HG03175 (cell line): ENCODE measurements at regions not wholly inside any gene's neighbourhood (a gene's known extent, or its start where the extent isn't known, plus 50 kb on each side); places are given as distances from the start of the nearest gene placed in this dataset.

Experiments
- ATAC-seq: cut with Tn5 transposase; IDR thresholded peaks from one replicate; pipeline ENCODE4 v1.9.1; 2021; ENCODE audit warnings: mild to moderate bottlenecking, moderate library complexity; ENCODE audit not compliant: unreplicated experiment

DNA sequence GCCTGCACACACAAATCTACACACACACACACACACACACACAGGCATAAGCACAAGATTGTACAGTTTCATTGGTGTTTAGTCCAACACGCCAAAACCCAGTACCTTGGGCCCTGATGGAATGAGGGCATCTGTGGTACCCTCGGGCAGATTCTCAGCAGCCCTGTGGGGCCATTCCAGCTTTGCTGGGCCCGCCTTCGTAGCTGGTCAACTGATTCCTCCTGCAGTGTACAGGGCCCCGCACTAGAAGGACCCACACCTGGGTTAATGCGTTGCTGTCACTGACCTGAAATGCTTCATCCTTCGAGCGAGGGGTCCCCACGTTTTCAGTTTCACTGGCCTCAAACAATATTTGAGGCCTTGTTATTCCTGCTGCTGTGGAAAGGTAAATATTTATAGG lies 731.2 kb downstream of the BRD1 start:
- no peak for ATAC-seq

DNA sequence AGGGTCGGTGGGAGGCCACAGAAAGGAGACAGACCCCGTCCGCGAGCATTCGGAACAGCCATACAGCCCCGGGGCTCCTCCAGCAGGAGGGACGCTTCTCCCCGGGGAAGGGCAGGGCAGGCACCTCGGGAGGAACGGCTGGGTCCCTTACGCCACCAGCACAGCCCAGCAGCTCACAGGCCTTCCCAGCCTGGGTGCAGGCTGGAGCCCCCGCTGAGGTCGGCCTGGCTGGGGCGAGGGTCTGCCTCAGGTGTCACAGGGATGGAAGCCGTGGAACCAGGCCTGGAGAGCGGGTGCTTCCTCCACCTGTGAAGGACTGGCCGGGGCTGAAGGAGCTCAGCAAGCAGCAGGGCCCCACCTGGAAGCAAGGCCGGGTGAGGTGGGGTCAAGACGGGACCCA lies 732.3 kb downstream of the BRD1 start:
- ATAC-seq: no peak

DNA sequence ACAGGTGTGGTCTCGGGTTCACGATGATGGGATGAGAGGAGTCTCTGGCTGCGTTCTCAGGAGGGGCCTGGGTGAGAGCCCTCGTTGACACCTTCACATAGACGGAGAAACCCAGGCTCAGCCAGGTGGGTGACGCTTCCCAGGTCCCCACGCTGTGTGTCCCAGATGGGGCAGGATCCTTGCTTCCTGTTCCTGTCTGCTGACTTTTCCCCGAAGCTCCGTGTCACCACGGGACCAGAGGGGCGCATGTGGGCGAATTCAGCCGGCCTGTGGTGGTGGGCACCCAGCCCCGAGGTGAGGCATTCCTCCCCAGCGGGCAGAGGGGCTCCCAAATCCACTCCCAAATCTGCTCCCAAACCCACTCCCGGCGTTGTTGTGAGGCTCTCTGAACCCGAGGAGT lies 732.8 kb downstream of the BRD1 start:
- no peak for ATAC-seq

DNA sequence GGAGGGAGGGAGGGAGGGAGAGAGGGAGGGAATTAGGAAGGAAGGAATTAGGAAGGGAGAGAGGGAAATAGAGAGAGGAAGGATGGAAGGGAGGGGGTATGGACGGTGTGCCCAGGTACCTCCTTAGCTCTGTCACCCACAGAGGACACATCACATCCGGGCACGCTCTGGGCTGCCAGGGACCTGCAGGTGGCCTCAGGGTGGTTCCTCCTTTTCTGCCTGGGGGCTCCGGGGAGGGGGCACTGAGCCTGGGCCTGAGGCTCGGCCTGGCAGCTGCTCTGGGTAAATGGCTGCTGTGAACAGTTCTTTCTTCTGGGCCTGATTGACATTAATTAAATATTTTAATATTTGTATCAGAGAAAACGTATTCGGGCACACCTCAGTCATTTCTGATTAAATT lies 733.5 kb downstream of the BRD1 start:
- ATAC-seq: no peak

DNA sequence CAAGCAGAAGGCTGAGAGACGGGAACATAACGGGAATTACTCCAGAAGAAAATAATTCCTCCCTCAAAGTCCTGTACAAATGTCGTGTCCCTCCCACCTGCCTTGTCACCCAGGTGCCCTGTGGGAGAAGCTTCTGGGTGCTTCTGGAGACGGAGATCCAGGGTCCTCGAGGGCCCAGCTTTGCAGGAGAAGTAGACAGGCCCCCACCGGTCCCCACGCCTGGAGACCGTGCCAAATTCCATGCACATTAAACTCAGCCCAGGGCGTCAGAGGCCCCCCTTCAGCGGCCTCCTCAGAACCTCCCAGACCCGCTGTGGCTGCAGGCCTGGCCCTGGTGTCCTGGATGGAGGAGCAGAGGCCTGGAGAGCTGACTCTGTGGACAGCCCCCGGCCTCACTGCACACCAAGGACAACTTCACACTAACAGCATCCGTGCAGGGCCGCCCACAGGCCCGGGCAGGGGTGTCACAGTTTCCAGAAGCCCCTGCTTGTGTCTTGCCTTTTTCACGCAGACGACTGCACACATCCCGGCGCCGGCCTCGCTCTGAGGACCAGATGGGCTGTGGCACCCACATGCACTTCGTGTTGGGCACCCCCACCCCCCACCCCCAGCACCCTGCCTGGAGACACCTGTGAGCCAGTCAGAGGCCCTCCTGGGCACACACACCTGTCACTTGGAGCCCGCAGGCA lies 734.3 kb downstream of the BRD1 start:
- ATAC-seq: no peak

DNA sequence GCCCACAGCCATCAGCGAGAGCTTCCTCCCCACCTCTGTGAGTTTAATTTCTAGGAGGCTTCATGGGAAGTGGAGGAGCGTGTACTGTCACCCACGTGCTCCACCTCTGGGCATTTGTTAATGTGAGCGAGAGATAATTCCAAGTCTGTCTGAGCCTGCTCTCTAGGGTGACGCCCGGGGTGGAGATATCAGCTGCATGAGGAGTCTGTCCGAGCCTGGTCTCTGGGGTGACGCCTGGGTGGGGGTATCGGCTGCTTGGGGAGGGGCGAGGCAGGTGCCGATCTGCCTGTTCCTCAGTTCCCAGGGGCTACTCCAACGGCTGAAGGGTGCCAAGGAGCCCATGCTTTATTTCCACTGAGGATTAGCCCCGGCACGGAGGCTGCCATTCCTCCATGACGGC lies 735.0 kb downstream of the BRD1 start:
- ATAC-seq: no peak

DNA sequence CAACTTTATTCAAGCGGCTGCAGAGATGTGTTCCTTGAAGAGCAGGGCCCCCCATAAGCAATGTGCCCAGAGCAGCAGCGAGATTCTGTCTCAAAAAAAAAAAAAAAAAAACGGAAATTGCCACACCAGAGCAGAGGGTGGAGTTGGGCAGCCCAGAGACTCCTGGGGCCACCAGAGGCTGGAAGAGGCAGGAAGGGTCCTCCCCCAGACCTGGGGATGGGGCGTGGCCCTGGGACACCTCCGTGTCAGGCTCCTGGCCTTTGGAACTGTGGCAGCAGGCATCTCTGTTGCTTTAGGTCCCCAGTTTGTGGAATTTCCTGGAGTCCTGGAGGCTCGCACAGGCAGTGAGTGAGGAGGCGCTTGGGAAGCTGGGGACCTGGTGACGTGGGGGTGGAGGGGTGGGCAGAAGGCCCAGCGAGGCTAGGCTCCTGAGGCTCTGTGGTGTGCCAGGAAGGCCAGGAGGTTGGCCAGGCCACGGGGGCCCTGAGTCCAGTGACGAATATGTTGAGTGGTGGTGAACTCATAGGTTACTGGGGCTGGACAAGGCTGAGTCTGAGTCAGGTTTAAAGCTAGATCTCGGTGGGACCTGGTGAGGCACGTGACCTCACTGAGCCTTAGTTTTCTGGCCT lies 735.6 kb downstream of the BRD1 start:
- ATAC-seq: no peak

DNA sequence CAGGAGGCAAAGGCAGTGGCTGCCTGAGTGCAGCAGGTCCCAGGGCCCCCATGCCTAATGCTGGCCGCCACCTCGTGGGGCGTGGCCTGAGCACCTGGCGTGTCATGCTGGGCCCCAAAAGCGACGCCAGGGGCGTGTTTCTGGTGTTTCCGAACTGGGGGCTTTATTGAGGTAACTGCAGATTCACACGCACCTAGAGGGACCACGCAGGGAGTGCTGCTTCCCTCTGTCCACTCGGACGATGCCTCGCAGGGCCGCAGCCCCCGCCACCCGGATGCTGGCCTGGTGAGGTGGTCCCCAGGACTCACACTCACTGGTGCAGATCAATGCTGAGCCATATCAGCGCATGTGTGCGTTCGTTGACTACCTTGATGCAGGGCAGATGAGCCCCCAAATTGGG lies 736.2 kb downstream of the BRD1 start:
- ATAC-seq: no peak

DNA sequence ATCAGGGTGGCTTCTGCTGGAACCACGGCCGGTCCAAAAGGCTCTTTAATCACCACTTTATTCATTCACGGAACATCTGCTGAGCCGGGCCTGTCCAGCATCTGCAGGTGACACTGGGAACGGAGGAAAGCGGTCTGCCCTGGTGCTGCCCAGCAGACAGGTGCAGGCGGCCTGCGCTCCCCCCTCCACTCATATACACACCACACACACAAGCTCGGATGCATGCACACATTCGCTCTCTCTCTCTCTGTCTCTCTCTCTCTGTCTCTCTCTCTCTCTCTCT lies 736.9 kb downstream of the BRD1 start:
- ATAC-seq: no peak

DNA sequence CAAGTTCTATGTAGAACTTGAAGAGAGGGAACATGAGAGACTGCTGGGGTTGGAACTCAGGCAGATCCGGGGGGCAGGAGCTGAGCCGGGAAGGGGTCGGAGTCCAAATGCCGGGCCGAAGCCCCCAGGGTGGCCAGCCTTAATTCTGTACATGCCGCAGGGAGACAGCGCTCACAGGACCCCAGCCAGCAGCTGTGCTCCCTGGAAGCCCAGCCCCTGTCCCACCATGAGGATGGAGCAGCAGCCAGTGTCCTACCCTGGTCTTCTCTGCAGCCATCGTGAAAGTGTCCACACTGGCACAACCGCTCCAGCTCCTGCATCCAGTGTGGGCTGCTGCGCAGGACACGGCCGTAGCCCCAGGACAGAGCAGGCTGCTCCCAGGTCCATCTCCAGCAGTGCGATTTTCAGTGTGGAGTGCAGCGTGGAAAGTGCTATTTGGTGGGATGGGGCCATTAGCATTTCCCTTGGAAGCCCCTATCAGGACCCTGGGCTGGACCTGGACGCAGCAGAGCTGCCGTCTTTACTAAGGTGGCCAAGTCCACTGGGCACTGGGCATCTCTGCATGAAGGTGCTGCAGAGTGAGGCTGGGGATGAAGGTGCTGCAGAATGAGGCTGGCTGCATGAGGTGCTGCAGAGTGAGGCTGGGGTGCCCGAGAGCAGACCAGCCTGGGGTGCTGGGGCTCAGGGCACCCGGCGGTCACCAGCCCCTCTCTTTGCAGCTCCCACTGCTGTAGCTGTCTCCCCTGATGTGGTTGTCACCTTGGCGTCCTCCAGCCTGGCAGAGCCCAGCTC lies 737.4 kb downstream of the BRD1 start:
- no peak for ATAC-seq

DNA sequence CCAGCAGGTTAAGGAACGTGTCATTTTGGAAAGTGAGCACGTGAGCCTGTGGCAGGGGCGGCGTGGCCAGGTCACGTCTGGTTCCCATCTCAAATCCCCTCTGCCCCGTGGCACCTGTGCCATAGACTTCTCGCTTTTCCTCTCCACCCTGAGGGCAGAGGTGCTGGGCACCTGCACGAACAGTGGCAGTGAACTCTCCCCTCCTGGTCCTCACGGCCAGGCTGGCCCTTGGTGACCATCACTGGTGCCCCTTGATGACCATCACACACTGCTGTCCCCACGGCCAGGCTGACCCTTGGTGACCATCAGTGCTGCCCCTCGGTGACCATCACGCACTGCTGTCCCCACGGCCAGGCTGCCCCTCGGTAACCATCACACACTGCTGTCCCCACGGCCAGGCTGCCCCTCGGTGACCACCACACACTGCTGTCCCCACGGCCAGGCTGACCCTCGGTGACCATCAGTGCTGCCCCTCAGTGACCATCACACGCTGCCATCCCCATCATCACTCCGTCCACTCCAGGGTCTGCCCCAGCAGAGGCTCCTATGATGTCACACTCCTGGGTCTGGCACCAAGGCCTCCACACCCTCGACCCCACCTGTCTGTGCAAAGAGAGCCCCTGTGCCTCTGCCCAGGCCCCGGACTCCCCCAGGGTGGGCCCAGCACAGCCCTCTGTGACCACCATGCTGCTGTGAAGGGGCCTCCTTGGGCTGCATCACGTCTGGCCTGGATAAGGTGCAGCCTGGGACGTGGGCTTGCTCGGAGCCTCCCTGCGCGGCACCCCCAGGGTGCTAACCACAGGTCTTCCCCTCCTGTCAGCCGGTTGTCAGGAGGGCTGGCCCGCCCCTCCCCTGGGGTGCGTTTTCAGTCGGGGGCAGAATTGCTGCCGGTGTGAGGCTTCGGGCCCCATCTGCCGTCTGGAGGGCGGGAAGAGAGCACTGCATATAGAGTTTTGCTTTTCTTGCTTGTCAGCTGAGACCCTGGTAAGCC lies 738.6 kb downstream of the BRD1 start:
- no peak for ATAC-seq

DNA sequence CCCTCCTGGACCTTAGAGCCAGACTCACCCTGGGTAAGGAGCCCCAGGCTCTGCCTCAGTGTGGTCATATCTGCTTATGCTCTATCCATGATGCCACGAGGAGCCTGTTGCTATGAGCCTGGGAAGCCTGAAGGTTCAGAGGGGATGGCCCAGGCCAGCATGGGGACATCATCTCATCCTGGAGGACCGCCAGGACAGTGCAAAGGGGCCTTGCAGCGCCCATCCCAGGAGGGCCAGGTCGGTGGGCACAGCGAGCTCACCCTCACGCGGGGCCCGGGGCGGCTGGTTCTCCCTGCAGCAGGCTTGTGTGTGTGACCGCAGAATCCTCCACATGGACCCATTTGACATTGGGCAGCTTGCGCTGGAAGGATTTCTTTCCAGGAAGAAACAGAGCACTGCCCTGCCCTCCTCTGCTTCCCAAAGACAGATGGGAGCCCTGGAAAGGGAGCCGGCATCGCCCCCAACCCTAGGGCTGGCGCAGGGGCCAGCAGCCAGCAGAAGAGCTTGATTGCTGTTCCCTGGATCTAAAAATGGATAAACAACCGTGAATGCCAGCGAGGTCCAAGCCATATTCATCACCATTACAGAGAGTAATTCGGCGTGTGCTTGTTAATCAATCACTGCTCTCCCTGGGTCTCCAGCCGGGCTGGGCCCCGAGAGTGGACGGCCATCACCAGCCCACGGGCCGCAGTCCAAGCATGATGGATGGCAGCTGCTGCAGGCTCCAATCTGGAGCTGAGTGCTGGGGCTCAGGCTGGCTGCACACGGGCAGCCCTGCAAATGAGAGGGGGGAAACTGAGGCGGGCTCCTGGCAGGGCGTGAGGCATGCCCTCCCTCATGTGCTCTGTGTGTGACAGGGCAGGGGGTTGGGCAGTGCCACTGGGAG lies 739.7 kb downstream of the BRD1 start:
- no peak for ATAC-seq

DNA sequence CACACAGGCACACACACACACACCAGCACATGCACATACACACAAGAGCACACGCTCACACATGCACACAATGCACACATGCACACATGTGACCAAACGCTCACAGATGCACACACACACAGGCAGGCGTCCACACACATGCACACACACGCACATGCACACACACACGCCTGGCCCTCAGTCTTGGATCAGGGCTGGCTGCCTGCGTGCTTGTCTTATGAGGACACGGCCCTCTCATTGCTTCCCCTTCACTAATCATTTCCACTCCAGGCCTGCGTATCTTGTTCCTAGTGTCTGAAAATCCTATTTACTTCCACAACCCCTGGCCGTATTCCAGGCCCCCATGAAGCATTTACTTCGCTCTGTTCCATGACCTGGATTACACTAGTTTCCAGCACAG lies 740.5 kb downstream of the BRD1 start:
- no peak for ATAC-seq

DNA sequence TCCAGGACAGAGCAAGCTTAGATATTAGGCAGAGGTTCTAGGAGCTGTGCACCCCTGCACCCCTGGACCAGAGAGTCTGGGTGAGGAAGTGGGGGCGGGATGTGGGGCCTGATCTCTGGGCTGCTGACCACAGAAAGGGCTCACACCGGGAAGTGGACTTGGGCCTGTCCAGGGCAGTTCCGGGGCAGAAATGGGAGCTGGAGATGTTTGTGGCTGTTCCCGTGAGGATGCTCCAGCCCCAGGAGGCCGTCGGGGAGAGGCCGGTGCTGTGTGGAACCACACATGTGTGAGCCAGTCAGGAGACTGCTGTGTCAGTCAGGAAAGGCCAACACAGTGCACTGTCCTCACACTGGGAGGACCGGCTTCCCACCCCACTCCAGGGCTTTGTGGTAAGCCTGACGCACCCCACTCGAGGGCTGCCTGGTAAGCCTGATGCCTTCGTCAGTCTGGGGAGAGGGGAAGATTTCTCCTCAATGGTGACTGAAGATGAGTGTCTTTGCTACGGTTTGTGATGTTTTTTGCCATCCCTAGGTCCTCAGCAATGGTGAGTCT lies 741.0 kb downstream of the BRD1 start:
- no peak for ATAC-seq

DNA sequence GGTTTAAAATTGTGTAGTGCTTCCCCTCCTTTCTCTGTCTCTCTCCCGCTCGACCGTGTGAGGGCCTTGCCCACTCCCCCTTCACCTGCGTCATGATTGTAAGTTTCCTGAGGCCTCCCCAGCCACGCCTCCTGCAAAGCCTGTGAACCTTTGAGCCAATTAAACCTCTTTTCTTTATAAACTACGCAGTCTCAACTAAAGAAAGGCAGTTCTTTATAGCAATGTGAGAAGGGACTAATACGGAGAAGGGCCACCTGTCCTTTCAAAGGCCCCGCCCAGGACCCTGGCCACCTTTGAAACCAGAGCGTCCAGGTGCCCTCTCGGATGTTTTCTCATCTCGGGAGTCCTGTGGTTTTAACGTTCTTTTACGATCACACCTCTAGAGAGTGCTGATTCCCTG lies 741.5 kb downstream of the BRD1 start:
- ATAC-seq: no peak

DNA sequence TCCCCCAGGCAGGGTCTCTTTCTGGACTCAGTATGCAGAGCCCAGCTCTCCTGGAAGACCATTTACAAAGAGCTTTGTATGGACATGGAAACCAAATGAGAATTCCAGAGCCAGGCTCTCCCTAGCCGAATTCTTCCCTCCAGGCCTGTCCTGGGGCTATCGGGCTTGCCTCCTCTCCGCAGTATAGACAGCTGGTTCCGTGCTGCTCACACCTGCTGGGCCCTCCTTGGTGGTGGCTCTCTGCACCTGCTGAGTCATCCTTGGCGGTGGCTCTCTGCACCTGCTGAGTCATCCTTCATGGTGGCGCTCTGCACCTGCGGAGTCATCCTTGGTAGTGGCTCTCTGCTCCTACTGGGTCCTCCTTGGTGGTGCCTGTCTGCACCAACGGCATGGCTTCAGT lies 743.5 kb downstream of the BRD1 start:
- ATAC-seq: no peak

DNA sequence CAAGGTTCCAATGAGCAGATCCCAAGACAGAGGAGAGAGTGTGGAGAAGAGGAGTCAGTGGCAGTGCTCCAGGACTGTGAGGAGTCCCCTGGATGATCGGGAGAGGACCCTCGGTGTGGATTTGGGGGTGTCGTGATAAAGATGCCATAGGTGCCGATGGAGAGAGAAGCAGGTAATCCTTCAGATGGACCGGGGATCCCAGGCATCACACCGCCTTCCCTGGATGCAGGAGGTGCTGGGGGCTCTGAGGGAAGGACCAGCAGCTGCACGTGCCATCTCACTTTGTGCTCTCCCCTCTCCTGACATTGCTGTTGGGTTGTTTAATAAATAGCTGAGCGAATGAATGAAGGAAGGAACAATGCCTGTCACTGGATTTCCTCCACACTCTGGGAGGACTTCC lies 744.1 kb downstream of the BRD1 start:
- ATAC-seq: no peak

DNA sequence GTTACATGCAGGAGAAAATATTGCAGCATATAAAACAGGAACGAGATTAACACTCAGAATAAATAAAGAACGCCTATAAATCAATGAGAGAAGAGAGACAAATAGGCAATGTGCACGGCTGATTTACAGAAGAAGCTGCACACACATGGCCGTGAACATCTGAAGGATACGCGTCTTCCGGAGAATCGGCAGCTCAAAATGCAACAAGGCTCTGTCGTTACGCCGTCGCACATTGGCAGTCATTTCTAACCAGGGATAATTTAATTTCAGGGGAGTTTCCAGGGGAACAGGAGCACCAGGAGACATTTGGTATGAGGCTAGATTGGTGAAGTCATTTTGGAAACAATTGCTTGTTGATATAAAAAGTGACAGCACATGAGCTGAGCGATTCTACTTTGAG lies 745.2 kb downstream of the BRD1 start:
- no peak for ATAC-seq

DNA sequence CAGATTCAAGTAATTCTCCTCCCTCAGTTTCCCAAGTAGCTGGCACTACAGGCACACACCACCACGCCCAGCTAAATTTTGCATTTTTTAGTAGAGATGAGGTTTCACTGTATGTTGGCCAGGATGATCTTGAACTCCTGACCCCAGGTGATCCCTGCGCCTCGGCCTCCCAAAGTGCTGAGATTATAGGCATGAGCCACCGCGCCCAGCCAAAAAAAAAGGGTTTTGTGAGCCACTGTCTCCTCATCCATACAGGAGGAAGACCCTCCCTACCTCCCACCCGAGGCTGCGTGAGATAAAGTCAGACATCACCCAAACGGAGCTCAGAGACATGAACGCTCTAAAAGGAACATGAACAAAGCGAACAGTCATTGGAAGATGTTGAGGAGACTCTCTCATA lies 745.7 kb downstream of the BRD1 start:
- ATAC-seq: no peak

DNA sequence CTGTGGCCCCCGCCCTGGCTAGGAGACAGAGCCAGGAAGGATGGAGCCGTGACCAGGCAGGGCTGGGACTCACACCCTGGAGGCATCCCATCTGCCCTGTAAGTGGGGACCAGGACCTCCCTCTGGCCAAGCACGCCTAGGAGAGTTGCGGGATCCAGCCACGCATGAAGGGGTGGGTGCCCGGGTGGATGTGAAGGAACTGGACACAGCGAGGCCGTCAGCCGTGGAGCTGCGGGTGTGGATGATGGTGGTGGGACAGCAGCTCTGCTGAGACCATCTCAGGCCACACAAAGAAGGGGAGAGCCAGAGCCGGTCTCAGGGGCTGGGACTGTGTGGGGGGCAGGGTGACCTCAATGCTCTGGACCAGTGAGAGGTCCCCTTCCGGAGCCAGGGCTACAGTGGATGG lies 746.4 kb downstream of the BRD1 start:
- no peak for ATAC-seq
